ENCODE measurements at regions not wholly inside any gene's neighbourhood (a gene's known extent, or its start where the extent isn't known, plus 50 kb on each side); places are given as distances from the start of the nearest gene placed in this dataset.
A peak's percentile ranks its signal among the peaks of the same experiment; 100 is the strongest.

- Histone ChIP-seq H3K9ac (ENCODE audit: low read length) (peak overlapping the region; percentile 58), H3K4me1 (ENCODE audit: control insufficient read depth, insufficient read depth, low read length) (peaks cover 9% of the 10 kb centered on the region), H3K27me3 (replicated peaks; ENCODE audit: control insufficient read depth, insufficient read depth, low read length) (no peaks in the 10 kb centered on the region), H3K9me3 (ENCODE audit: control insufficient read depth, low read length) (no peaks in the 10 kb centered on the region), H3K4me3 (ENCODE audit: low read length) (peak overlapping the region; percentile 77), H3K36me3 (ENCODE audit: control insufficient read depth, insufficient read depth, low read length, severe bottlenecking) (no peaks in the 10 kb centered on the region)
- DNase-seq (ENCODE audit: low read depth), result peak; percentile 95
Observed at GRCh38 chr4:130563185-130563888, 1467.4 kb downstream of the C4orf33 start.

- no peaks in the 10 kb centered on the region for H3K9me3 ChIP-seq (ENCODE audit: control insufficient read depth, low read length)
- DNase-seq (ENCODE audit: low read depth), result no peak
- no peaks in the 10 kb centered on the region for H3K27me3 ChIP-seq (replicated peaks; ENCODE audit: control insufficient read depth, insufficient read depth, low read length)
- H3K9ac ChIP-seq (ENCODE audit: low read length), result peak overlapping the region; percentile 58
- H3K4me1 ChIP-seq (ENCODE audit: control insufficient read depth, insufficient read depth, low read length), result peaks cover 9% of the 10 kb centered on the region
- H3K4me3 ChIP-seq (ENCODE audit: low read length), result peak overlapping the region; percentile 77
- H3K36me3 ChIP-seq (ENCODE audit: control insufficient read depth, insufficient read depth, low read length, severe bottlenecking), result no peaks in the 10 kb centered on the region
Observed at GRCh38 chr4:130563889-130564418, 1468.0 kb downstream of the C4orf33 start.

- no peak overlapping the region for H3K4me3 ChIP-seq (ENCODE audit: low read length)
- no peaks in the 10 kb centered on the region for H3K36me3 ChIP-seq (ENCODE audit: control insufficient read depth, insufficient read depth, low read length, severe bottlenecking)
- H3K4me1 ChIP-seq (ENCODE audit: control insufficient read depth, insufficient read depth, low read length), result peaks cover 3% of the 10 kb centered on the region
- peaks cover 3% of the 10 kb centered on the region for H3K9me3 ChIP-seq (ENCODE audit: control insufficient read depth, low read length)
- no peak overlapping the region for H3K9ac ChIP-seq (ENCODE audit: low read length)
- H3K27me3 ChIP-seq (replicated peaks; ENCODE audit: control insufficient read depth, insufficient read depth, low read length), result no peaks in the 10 kb centered on the region
- no peak for DNase-seq (ENCODE audit: low read depth)
Observed at GRCh38 chr4:130568746-130569145, 1472.8 kb downstream of the C4orf33 start.

- Histone ChIP-seq H3K9me3 (ENCODE audit: control insufficient read depth, low read length) (peaks cover 3% of the 10 kb centered on the region), H3K27me3 (replicated peaks; ENCODE audit: control insufficient read depth, insufficient read depth, low read length) (no peaks in the 10 kb centered on the region), H3K4me3 (ENCODE audit: low read length) (no peak overlapping the region), H3K36me3 (ENCODE audit: control insufficient read depth, insufficient read depth, low read length, severe bottlenecking) (no peaks in the 10 kb centered on the region), H3K9ac (ENCODE audit: low read length) (no peak overlapping the region), H3K4me1 (ENCODE audit: control insufficient read depth, insufficient read depth, low read length) (peaks cover 4% of the 10 kb centered on the region)
- no peak for DNase-seq (ENCODE audit: low read depth)
Observed at GRCh38 chr4:130573742-130574141, 1477.8 kb downstream of the C4orf33 start.

GRCh38 chr4:130574215-130574614, 1478.3 kb downstream of the C4orf33 start:
- H3K9me3 ChIP-seq (ENCODE audit: control insufficient read depth, low read length), result peaks cover 3% of the 10 kb centered on the region
- no peak overlapping the region for H3K4me3 ChIP-seq (ENCODE audit: low read length)
- peaks cover 4% of the 10 kb centered on the region for H3K4me1 ChIP-seq (ENCODE audit: control insufficient read depth, insufficient read depth, low read length)
- H3K27me3 ChIP-seq (replicated peaks; ENCODE audit: control insufficient read depth, insufficient read depth, low read length), result no peaks in the 10 kb centered on the region
- no peak for DNase-seq (ENCODE audit: low read depth)
- H3K9ac ChIP-seq (ENCODE audit: low read length), result no peak overlapping the region
- H3K36me3 ChIP-seq (ENCODE audit: control insufficient read depth, insufficient read depth, low read length, severe bottlenecking), result no peaks in the 10 kb centered on the region

GRCh38 chr4:130576218-130576617, 1480.3 kb downstream of the C4orf33 start:
- no peak overlapping the region for H3K9ac ChIP-seq (ENCODE audit: low read length)
- H3K27me3 ChIP-seq (replicated peaks; ENCODE audit: control insufficient read depth, insufficient read depth, low read length), result no peaks in the 10 kb centered on the region
- peaks cover 4% of the 10 kb centered on the region for H3K4me1 ChIP-seq (ENCODE audit: control insufficient read depth, insufficient read depth, low read length)
- H3K9me3 ChIP-seq (ENCODE audit: control insufficient read depth, low read length), result peaks cover 3% of the 10 kb centered on the region
- DNase-seq (ENCODE audit: low read depth), result no peak
- H3K4me3 ChIP-seq (ENCODE audit: low read length), result no peak overlapping the region
- H3K36me3 ChIP-seq (ENCODE audit: control insufficient read depth, insufficient read depth, low read length, severe bottlenecking), result no peaks in the 10 kb centered on the region

GRCh38 chr4:130591091-130591490, 1495.1 kb downstream of the C4orf33 start:
- Histone ChIP-seq H3K4me1 (ENCODE audit: control insufficient read depth, insufficient read depth, low read length) (no peaks in the 10 kb centered on the region), H3K36me3 (ENCODE audit: control insufficient read depth, insufficient read depth, low read length, severe bottlenecking) (no peaks in the 10 kb centered on the region), H3K9me3 (ENCODE audit: control insufficient read depth, low read length) (peaks cover 6% of the 10 kb centered on the region), H3K9ac (ENCODE audit: low read length) (no peak overlapping the region), H3K27me3 (replicated peaks; ENCODE audit: control insufficient read depth, insufficient read depth, low read length) (no peaks in the 10 kb centered on the region), H3K4me3 (ENCODE audit: low read length) (no peak overlapping the region)
- no peak for DNase-seq (ENCODE audit: low read depth)

- no peaks in the 10 kb centered on the region for H3K36me3 ChIP-seq (ENCODE audit: control insufficient read depth, insufficient read depth, low read length, severe bottlenecking)
- no peaks in the 10 kb centered on the region for H3K27me3 ChIP-seq (replicated peaks; ENCODE audit: control insufficient read depth, insufficient read depth, low read length)
- no peaks in the 10 kb centered on the region for H3K4me1 ChIP-seq (ENCODE audit: control insufficient read depth, insufficient read depth, low read length)
- no peaks in the 10 kb centered on the region for H3K9me3 ChIP-seq (ENCODE audit: control insufficient read depth, low read length)
- H3K9ac ChIP-seq (ENCODE audit: low read length), result no peak overlapping the region
- peak; percentile 63 for DNase-seq (ENCODE audit: low read depth)
- no peak overlapping the region for H3K4me3 ChIP-seq (ENCODE audit: low read length)
Observed at GRCh38 chr4:130600706-130601105, 1504.8 kb downstream of the C4orf33 start.

GRCh38 chr4:130603043-130603442, 1507.1 kb downstream of the C4orf33 start:
- H3K9me3 ChIP-seq (ENCODE audit: control insufficient read depth, low read length), result no peaks in the 10 kb centered on the region
- H3K4me1 ChIP-seq (ENCODE audit: control insufficient read depth, insufficient read depth, low read length), result no peaks in the 10 kb centered on the region
- no peak overlapping the region for H3K4me3 ChIP-seq (ENCODE audit: low read length)
- H3K36me3 ChIP-seq (ENCODE audit: control insufficient read depth, insufficient read depth, low read length, severe bottlenecking), result no peaks in the 10 kb centered on the region
- H3K27me3 ChIP-seq (replicated peaks; ENCODE audit: control insufficient read depth, insufficient read depth, low read length), result no peaks in the 10 kb centered on the region
- H3K9ac ChIP-seq (ENCODE audit: low read length), result no peak overlapping the region
- DNase-seq (ENCODE audit: low read depth), result no peak

GRCh38 chr4:130608121-130608520, 1512.2 kb downstream of the C4orf33 start:
- no peaks in the 10 kb centered on the region for H3K4me1 ChIP-seq (ENCODE audit: control insufficient read depth, insufficient read depth, low read length)
- H3K36me3 ChIP-seq (ENCODE audit: control insufficient read depth, insufficient read depth, low read length, severe bottlenecking), result no peaks in the 10 kb centered on the region
- H3K27me3 ChIP-seq (replicated peaks; ENCODE audit: control insufficient read depth, insufficient read depth, low read length), result no peaks in the 10 kb centered on the region
- no peak overlapping the region for H3K9ac ChIP-seq (ENCODE audit: low read length)
- H3K4me3 ChIP-seq (ENCODE audit: low read length), result no peak overlapping the region
- H3K9me3 ChIP-seq (ENCODE audit: control insufficient read depth, low read length), result no peaks in the 10 kb centered on the region
- DNase-seq (ENCODE audit: low read depth), result no peak

- no peaks in the 10 kb centered on the region for H3K4me1 ChIP-seq (ENCODE audit: control insufficient read depth, insufficient read depth, low read length)
- H3K9ac ChIP-seq (ENCODE audit: low read length), result no peak overlapping the region
- no peaks in the 10 kb centered on the region for H3K27me3 ChIP-seq (replicated peaks; ENCODE audit: control insufficient read depth, insufficient read depth, low read length)
- no peak overlapping the region for H3K4me3 ChIP-seq (ENCODE audit: low read length)
- no peaks in the 10 kb centered on the region for H3K36me3 ChIP-seq (ENCODE audit: control insufficient read depth, insufficient read depth, low read length, severe bottlenecking)
- no peaks in the 10 kb centered on the region for H3K9me3 ChIP-seq (ENCODE audit: control insufficient read depth, low read length)
- no peak for DNase-seq (ENCODE audit: low read depth)
Observed at GRCh38 chr4:130628531-130628930, 1532.6 kb downstream of the C4orf33 start.

Measured in adipocyte (in vitro differentiated cells).